Activated T-helper 17 cell treated with anti-CD3 and anti-CD28 coated beads, Interleukin-2, amount 50 U/mL, for 72 hours (primary cell): ENCODE measurements at regions not wholly inside any gene's neighbourhood (a gene's known extent, or its start where the extent isn't known, plus 50 kb on each side); places are given as distances from the start of the nearest gene placed in this dataset.

Experiments
- ATAC-seq: fragments of 150-1000 bp; cut with Tn5 transposase; replicated peaks from 2 replicates; pipeline ENCODE4 v1.10.0; 2021; ENCODE audit warnings: mild to moderate bottlenecking, moderate library complexity
- H3K27ac Mint-ChIP-seq: one replicate; pipeline ENCODE4 v1.8.0; 2022; ENCODE audit warnings: mixed read lengths
- H3K27me3 Mint-ChIP-seq: one replicate; pipeline ENCODE4 v1.8.0; 2022; ENCODE audit warnings: mixed read lengths
- H3K36me3 Mint-ChIP-seq: one replicate; pipeline ENCODE4 v1.8.0; 2022; ENCODE audit warnings: low read depth, mild to moderate bottlenecking, mixed read lengths
- H3K4me1 Mint-ChIP-seq: one replicate; pipeline ENCODE4 v1.8.0; 2022; ENCODE audit warnings: mixed read lengths
- H3K4me3 Mint-ChIP-seq: one replicate; pipeline ENCODE4 v1.8.0; 2022; ENCODE audit warnings: mild to moderate bottlenecking, mixed read lengths
- H3K9me3 Mint-ChIP-seq: one replicate; pipeline ENCODE4 v1.8.0; 2022; ENCODE audit warnings: mixed read lengths

GRCh38 chr3:34924961-34925360 is 714.4 kb upstream of the ARPP21 start:
- no peak overlapping the region for H3K27ac Mint-ChIP-seq
- H3K4me1 Mint-ChIP-seq, result no peaks in the 10 kb centered on the region
- H3K9me3 Mint-ChIP-seq, result peaks cover 11% of the 10 kb centered on the region
- no peaks in the 10 kb centered on the region for H3K36me3 Mint-ChIP-seq
- no peak overlapping the region for H3K4me3 Mint-ChIP-seq
- no peak for ATAC-seq
- no peaks in the 10 kb centered on the region for H3K27me3 Mint-ChIP-seq

- no peak for ATAC-seq
These were observed 713.5 kb upstream of the ARPP21 start for GRCh38 chr3:34925851-34926250.

GRCh38 chr3:34929036-34929435 is 710.3 kb upstream of the ARPP21 start:
- no peak overlapping the region for H3K4me3 Mint-ChIP-seq
- H3K27me3 Mint-ChIP-seq, result no peaks in the 10 kb centered on the region
- ATAC-seq, result no peak
- no peaks in the 10 kb centered on the region for H3K4me1 Mint-ChIP-seq
- H3K27ac Mint-ChIP-seq, result no peak overlapping the region
- H3K36me3 Mint-ChIP-seq, result no peaks in the 10 kb centered on the region
- peaks cover 22% of the 10 kb centered on the region for H3K9me3 Mint-ChIP-seq

More at GRCh38 chr3:34925851-34926250, 713.5 kb upstream of the ARPP21 start:
- Mint-ChIP-seq H3K36me3 (no peaks in the 10 kb centered on the region), H3K4me1 (no peaks in the 10 kb centered on the region), H3K4me3 (no peak overlapping the region), H3K9me3 (peaks cover 11% of the 10 kb centered on the region), H3K27me3 (no peaks in the 10 kb centered on the region), H3K27ac (no peak overlapping the region)

- no peak for ATAC-seq
- peaks cover 14% of the 10 kb centered on the region for H3K9me3 Mint-ChIP-seq
- H3K27me3 Mint-ChIP-seq, result no peaks in the 10 kb centered on the region
- no peak overlapping the region for H3K4me3 Mint-ChIP-seq
- H3K36me3 Mint-ChIP-seq, result no peaks in the 10 kb centered on the region
- H3K4me1 Mint-ChIP-seq, result no peaks in the 10 kb centered on the region
- H3K27ac Mint-ChIP-seq, result no peak overlapping the region
These were observed 704.7 kb upstream of the ARPP21 start for GRCh38 chr3:34934660-34935059.

GRCh38 chr3:34938784-34939183 is 700.5 kb upstream of the ARPP21 start:
- no peak for ATAC-seq
- Mint-ChIP-seq H3K36me3 (no peaks in the 10 kb centered on the region), H3K27ac (no peak overlapping the region), H3K27me3 (no peaks in the 10 kb centered on the region), H3K4me3 (no peak overlapping the region), H3K4me1 (no peaks in the 10 kb centered on the region), H3K9me3 (peaks cover 8% of the 10 kb centered on the region)

- ATAC-seq, result no peak
- H3K9me3 Mint-ChIP-seq, result peaks cover 14% of the 10 kb centered on the region
- H3K4me1 Mint-ChIP-seq, result no peaks in the 10 kb centered on the region
- H3K4me3 Mint-ChIP-seq, result no peak overlapping the region
- no peaks in the 10 kb centered on the region for H3K27me3 Mint-ChIP-seq
- H3K27ac Mint-ChIP-seq, result no peak overlapping the region
- no peaks in the 10 kb centered on the region for H3K36me3 Mint-ChIP-seq
These were observed 697.1 kb upstream of the ARPP21 start for GRCh38 chr3:34942256-34942655.

- no peak for ATAC-seq
- Mint-ChIP-seq H3K27ac (no peak overlapping the region), H3K9me3 (peaks cover 16% of the 10 kb centered on the region), H3K4me3 (no peak overlapping the region), H3K36me3 (no peaks in the 10 kb centered on the region), H3K27me3 (no peaks in the 10 kb centered on the region), H3K4me1 (no peaks in the 10 kb centered on the region)
These were observed 691.5 kb upstream of the ARPP21 start for GRCh38 chr3:34947834-34948233.

GRCh38 chr3:34948517-34948916 is 690.8 kb upstream of the ARPP21 start:
- H3K27me3 Mint-ChIP-seq, result no peaks in the 10 kb centered on the region

GRCh38 chr3:34955680-34956079 is 683.6 kb upstream of the ARPP21 start:
- Mint-ChIP-seq H3K9me3 (peaks cover 12% of the 10 kb centered on the region), H3K27me3 (no peaks in the 10 kb centered on the region), H3K4me3 (no peak overlapping the region), H3K4me1 (no peaks in the 10 kb centered on the region), H3K27ac (no peak overlapping the region), H3K36me3 (no peaks in the 10 kb centered on the region)
- ATAC-seq, result no peak

More at GRCh38 chr3:34948517-34948916, 690.8 kb upstream of the ARPP21 start:
- H3K4me3 Mint-ChIP-seq, result no peak overlapping the region
- no peaks in the 10 kb centered on the region for H3K4me1 Mint-ChIP-seq
- no peaks in the 10 kb centered on the region for H3K36me3 Mint-ChIP-seq
- H3K27ac Mint-ChIP-seq, result no peak overlapping the region
- no peak for ATAC-seq
- peaks cover 12% of the 10 kb centered on the region for H3K9me3 Mint-ChIP-seq

- Mint-ChIP-seq H3K9me3 (peaks cover 12% of the 10 kb centered on the region), H3K27me3 (no peaks in the 10 kb centered on the region), H3K36me3 (no peaks in the 10 kb centered on the region), H3K27ac (no peak overlapping the region), H3K4me1 (no peaks in the 10 kb centered on the region), H3K4me3 (no peak overlapping the region)
- no peak for ATAC-seq
These were observed 682.8 kb upstream of the ARPP21 start for GRCh38 chr3:34956511-34956910.

- Mint-ChIP-seq H3K36me3 (no peaks in the 10 kb centered on the region), H3K9me3 (peaks cover 12% of the 10 kb centered on the region), H3K27me3 (no peaks in the 10 kb centered on the region), H3K4me3 (no peak overlapping the region), H3K27ac (no peak overlapping the region), H3K4me1 (no peaks in the 10 kb centered on the region)
- no peak for ATAC-seq
These were observed 681.6 kb upstream of the ARPP21 start for GRCh38 chr3:34957677-34958076.

GRCh38 chr3:34969513-34969912 is 669.8 kb upstream of the ARPP21 start:
- no peak overlapping the region for H3K27ac Mint-ChIP-seq
- H3K9me3 Mint-ChIP-seq, result no peaks in the 10 kb centered on the region
- no peak for ATAC-seq
- no peaks in the 10 kb centered on the region for H3K36me3 Mint-ChIP-seq
- no peaks in the 10 kb centered on the region for H3K4me1 Mint-ChIP-seq
- H3K4me3 Mint-ChIP-seq, result no peak overlapping the region
- H3K27me3 Mint-ChIP-seq, result no peaks in the 10 kb centered on the region

- Mint-ChIP-seq H3K36me3 (no peaks in the 10 kb centered on the region), H3K4me1 (no peaks in the 10 kb centered on the region), H3K4me3 (no peak overlapping the region), H3K9me3 (peaks cover 4% of the 10 kb centered on the region), H3K27me3 (no peaks in the 10 kb centered on the region), H3K27ac (no peak overlapping the region)
- ATAC-seq, result no peak
These were observed 666.8 kb upstream of the ARPP21 start for GRCh38 chr3:34972481-34972880.

- ATAC-seq, result no peak
- Mint-ChIP-seq H3K4me1 (no peaks in the 10 kb centered on the region), H3K27ac (no peak overlapping the region), H3K4me3 (no peak overlapping the region), H3K36me3 (no peaks in the 10 kb centered on the region), H3K9me3 (peaks cover 8% of the 10 kb centered on the region), H3K27me3 (no peaks in the 10 kb centered on the region)
These were observed 665.7 kb upstream of the ARPP21 start for GRCh38 chr3:34973586-34973985.

GRCh38 chr3:34983631-34984030 is 655.7 kb upstream of the ARPP21 start:
- H3K9me3 Mint-ChIP-seq, result peaks cover 2% of the 10 kb centered on the region

GRCh38 chr3:34988296-34988695 is 651.0 kb upstream of the ARPP21 start:
- ATAC-seq, result no peak
- Mint-ChIP-seq H3K4me1 (no peaks in the 10 kb centered on the region), H3K4me3 (no peak overlapping the region), H3K27ac (no peak overlapping the region), H3K36me3 (no peaks in the 10 kb centered on the region), H3K27me3 (no peaks in the 10 kb centered on the region), H3K9me3 (peaks cover 4% of the 10 kb centered on the region)

More at GRCh38 chr3:34983631-34984030, 655.7 kb upstream of the ARPP21 start:
- ATAC-seq, result no peak
- Mint-ChIP-seq H3K27ac (no peak overlapping the region), H3K4me3 (no peak overlapping the region), H3K4me1 (no peaks in the 10 kb centered on the region), H3K27me3 (no peaks in the 10 kb centered on the region), H3K36me3 (no peaks in the 10 kb centered on the region)
